A673 (cell line): ENCODE measurements at regions not wholly inside any gene's neighbourhood (a gene's known extent, or its start where the extent isn't known, plus 50 kb on each side); places are given as distances from the start of the nearest gene placed in this dataset.

ENCODE experiments used
- EZH2 ChIP-seq: fragments of 200-600 bp; sonication (generic); IDR thresholded peaks from 2 replicates; pipeline ENCODE4 v1.6.1; 2017; ENCODE audit warnings: borderline replicate concordance, low read depth, mild to moderate bottlenecking, mixed read lengths, antibody characterized with exemption, low read length; ENCODE audit not compliant: poor library complexity, severe bottlenecking
- TF ChIP-seq, protein P1 (sequence below): fragments of 300-800, 200-600 bp; sonication (generic); conservative IDR thresholded peaks from 2 replicates; pipeline ENCODE4 v1.5.1; 2017; ENCODE audit warnings: low read depth, mild to moderate bottlenecking, antibody characterized with exemption, low read length, moderate library complexity, mixed read lengths

- no peak for TF ChIP-seq EZH2
- TF ChIP-seq, protein P1, sequence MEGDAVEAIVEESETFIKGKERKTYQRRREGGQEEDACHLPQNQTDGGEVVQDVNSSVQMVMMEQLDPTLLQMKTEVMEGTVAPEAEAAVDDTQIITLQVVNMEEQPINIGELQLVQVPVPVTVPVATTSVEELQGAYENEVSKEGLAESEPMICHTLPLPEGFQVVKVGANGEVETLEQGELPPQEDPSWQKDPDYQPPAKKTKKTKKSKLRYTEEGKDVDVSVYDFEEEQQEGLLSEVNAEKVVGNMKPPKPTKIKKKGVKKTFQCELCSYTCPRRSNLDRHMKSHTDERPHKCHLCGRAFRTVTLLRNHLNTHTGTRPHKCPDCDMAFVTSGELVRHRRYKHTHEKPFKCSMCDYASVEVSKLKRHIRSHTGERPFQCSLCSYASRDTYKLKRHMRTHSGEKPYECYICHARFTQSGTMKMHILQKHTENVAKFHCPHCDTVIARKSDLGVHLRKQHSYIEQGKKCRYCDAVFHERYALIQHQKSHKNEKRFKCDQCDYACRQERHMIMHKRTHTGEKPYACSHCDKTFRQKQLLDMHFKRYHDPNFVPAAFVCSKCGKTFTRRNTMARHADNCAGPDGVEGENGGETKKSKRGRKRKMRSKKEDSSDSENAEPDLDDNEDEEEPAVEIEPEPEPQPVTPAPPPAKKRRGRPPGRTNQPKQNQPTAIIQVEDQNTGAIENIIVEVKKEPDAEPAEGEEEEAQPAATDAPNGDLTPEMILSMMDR, result no peak
Observed at GRCh38 chr20:50254466-50255079, 63.9 kb downstream of the CEBPB start.
